C4-2B (cell line): ENCODE measurements at regions not wholly inside any gene's neighbourhood (a gene's known extent, or its start where the extent isn't known, plus 50 kb on each side); places are given as distances from the start of the nearest gene placed in this dataset.

Experiments
- CTCF ChIP-seq: fragments of 450-650 bp; conservative IDR thresholded peaks from 2 replicates; pipeline ENCODE4 v1.5.1; 2017; ENCODE audit warnings: mild to moderate bottlenecking
- ZFX ChIP-seq: fragments of 450-650 bp; IDR thresholded peaks from 2 replicates; pipeline ENCODE4 v1.6.1; 2017

- no peak for TF ChIP-seq ZFX
- TF ChIP-seq CTCF, result no peak
These were observed 398.9 kb downstream of the MATN1 start for GRCh38 chr1:30324251-30325084.
